HG03575 (cell line): ENCODE measurements at regions not wholly inside any gene's neighbourhood (a gene's known extent, or its start where the extent isn't known, plus 50 kb on each side); places are given as distances from the start of the nearest gene placed in this dataset.

Experiments
- ATAC-seq: cut with Tn5 transposase; IDR thresholded peaks from one replicate; pipeline ENCODE4 v1.9.1; 2021; ENCODE audit not compliant: unreplicated experiment, insufficient number of reproducible peaks, low FRiP score; ENCODE audit errors: extremely low read depth

DNA sequence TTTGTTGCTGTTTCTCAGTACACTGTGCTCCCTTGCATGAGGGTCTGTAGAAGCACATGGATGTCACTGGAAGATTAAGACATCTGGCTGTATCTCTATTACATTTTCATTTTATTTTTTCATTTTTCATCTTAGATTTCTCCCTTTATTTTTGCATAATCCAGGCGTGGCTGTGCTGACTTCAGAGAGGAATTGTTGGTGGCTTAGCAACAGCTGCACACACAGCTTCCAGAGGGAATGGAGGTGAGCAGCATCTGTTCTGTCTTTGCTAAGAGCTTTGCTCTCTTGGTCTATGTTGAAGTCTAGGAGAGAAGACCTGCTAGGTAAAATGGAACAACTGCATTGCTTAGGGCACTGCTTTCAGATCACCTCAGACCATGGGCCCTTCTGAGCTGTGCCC, 254.4 kb upstream of the SP4 start:
- ATAC-seq = no peak

- ATAC-seq = no peak
Observed at GRCh38 chr7:21175714-21176113, 252.2 kb upstream of the SP4 start.

- no peak for ATAC-seq
Observed at GRCh38 chr7:21184942-21185652, 242.8 kb upstream of the SP4 start.

GRCh38 chr7:21185653-21186265, 242.1 kb upstream of the SP4 start:
- no peak for ATAC-seq

DNA sequence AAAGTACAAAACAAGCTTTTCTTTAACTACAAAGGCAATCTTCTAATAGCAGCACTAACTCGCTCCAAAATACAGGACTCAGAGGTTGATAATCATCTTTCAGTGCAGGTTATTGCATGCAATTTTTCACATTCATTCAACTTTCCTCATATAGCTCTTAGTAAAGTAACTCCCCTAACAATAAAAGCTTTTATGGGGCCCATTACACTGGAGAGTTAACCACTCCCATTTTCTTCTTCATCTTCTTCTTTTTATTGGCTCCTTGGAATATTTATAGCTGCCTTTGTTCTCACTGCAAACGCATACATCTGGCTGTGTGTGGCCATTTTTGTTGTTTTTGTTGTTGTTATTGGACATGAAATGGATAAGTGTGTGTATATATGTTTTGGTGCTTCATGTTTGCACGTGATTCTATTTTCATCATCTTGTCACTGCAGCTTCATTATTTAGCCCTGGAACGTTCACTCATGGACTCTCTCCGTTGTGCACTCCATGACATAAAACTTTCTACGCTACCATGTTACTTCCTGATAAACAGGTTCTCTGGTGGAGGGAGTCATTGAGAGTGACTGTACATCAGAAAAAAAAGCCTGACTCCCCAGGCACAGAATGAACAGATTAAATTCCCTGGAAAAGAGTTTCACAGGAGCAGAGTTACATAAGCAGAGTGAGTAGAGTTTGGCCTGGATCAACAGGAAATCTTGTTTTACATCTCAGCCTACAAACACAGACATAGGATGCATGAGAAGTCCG, 236.4 kb upstream of the SP4 start:
- ATAC-seq = no peak

- no peak for ATAC-seq
Observed at GRCh38 chr7:21192657-21193056, 235.2 kb upstream of the SP4 start.

GRCh38 chr7:21193895-21194294, 234.0 kb upstream of the SP4 start:
- no peak for ATAC-seq

- no peak for ATAC-seq
Observed at GRCh38 chr7:21194936-21195335, 232.9 kb upstream of the SP4 start.

GRCh38 chr7:21198921-21199320, 229.0 kb upstream of the SP4 start:
- no peak for ATAC-seq

DNA sequence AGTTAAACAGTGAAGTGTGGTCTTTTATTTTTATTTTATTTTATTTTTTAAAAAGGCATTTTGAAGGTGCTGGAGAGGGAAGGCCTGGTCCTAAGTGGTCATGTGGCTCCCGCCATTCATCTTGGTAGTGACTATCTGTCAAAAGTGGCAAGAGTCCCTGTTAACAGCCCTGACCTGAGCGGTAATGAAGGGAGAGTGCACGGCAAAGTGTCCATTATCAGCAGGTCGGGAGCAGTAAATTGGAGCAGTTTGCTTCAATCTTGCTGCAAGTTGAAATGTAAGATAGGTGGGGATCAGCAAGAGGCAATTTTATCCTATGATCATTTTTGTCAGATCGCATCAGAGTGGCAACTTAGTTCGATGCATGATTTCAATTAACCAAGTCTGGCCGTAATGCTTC, 227.4 kb upstream of the SP4 start:
- no peak for ATAC-seq

- ATAC-seq = no peak
Observed at GRCh38 chr7:21214657-21215056, 213.2 kb upstream of the SP4 start.

- ATAC-seq = no peak
Observed at GRCh38 chr7:21215307-21215706, 212.6 kb upstream of the SP4 start.

- no peak for ATAC-seq
Observed at GRCh38 chr7:21217365-21217764, 210.5 kb upstream of the SP4 start.

DNA sequence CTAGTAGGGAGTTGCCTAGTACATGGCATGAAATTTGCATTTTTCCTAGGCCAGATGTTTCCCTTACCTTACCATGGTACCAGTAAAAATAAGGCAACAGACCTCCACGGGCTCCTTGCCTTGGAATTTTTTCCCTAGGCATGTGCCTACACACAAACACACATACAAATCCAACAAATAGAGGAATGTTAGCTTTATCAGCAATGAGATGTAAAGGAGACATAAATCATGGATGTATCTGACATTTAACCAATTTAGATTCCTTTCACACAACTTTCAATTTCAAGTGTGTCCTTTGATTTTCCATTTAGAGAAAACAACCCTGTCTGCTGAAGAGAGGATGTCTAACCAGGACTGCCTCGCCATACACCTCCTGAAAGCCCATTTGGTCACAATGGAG, 209.7 kb upstream of the SP4 start:
- no peak for ATAC-seq

- ATAC-seq = no peak
Observed at GRCh38 chr7:21221130-21221529, 206.8 kb upstream of the SP4 start.

- no peak for ATAC-seq
Observed at GRCh38 chr7:21238400-21239116, 189.3 kb upstream of the SP4 start.

GRCh38 chr7:21243265-21243664, 184.6 kb upstream of the SP4 start:
- ATAC-seq = no peak

DNA sequence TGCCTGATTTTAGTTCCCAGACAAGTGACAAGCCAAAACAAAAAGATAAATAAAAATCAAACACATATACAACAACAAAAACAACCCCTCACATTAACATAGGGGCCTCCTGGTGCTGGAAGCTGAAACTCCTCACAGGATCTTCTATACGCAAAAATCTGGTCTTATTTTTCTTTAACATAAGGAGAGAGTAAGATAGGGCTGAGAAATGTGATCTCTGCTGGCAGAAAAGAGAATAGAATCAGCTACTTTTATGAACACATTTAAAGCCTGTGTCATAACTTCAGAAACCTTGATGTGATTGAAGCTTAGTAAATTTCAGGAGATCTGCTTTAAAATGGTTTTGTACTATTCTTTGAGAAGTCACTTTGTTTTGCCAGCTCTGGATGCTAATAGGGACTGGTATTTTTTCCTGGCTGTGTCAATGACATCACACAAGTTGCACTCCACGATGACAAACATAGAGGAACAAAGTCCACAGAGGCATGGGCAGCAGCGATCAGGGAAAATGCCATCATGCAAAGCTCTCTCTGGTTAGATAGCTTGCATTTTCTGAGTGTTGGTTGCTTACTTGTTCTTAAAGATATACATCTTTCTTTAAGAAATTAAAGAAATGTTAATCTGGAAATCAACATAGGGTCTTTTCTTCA, 176.6 kb upstream of the SP4 start:
- ATAC-seq = no peak
